Stimulated activated CD8-positive, alpha-beta memory T cell treated with anti-CD3 and anti-CD28 coated beads, Interleukin-12 subunit alpha, Interleukin-12 subunit beta, amount 100 ng/mL, for 1 hour (primary cell): ENCODE measurements at regions not wholly inside any gene's neighbourhood (a gene's known extent, or its start where the extent isn't known, plus 50 kb on each side); places are given as distances from the start of the nearest gene placed in this dataset.

Source experiments
- DNase-seq: peaks from one replicate; pipeline ENCODE4 v3.0.0-alpha.2; 2020; ENCODE audit warnings: low read depth

DNA sequence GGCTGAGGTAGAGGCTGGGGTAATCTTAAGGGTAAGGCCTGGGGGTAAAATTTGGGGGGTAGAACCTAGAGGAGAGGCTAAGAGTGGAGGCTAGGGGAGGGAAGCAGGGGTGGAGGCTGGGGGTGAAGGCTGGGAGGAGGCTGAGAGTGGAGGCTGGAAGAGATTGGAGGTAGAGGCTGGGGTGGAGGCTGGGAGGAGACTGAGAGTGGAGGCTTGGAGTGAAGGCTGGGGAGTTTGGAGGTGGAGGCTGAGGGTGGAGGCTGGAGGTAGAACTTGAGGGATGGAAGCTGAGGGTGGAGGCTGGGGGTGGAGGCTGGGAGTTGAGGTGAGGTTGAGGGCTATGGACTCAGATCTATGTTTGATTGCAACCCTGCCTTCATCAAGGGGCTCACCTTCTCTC is 333.6 kb downstream of the C16orf95 start:
- DNase-seq, result no peak

DNA sequence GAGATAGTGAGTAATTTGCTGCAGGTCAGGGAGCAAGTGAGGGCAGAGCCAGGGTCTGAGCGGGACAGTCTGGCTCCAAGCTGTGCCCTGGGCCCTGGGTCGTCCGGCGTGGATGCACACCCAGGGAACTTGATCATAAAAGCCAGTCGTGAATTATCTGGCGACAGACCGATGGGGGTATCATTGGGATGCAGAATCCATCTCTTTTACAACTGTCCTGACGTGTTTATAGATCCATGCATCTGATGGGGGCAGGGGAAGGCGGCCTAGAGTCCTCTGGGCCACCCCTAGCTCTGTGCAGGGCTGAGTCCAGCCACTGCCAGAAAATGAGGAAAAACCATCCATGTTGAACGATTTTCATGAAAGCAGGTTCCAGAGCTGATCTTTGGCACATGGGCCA is 332.8 kb downstream of the C16orf95 start:
- no peak for DNase-seq

DNA sequence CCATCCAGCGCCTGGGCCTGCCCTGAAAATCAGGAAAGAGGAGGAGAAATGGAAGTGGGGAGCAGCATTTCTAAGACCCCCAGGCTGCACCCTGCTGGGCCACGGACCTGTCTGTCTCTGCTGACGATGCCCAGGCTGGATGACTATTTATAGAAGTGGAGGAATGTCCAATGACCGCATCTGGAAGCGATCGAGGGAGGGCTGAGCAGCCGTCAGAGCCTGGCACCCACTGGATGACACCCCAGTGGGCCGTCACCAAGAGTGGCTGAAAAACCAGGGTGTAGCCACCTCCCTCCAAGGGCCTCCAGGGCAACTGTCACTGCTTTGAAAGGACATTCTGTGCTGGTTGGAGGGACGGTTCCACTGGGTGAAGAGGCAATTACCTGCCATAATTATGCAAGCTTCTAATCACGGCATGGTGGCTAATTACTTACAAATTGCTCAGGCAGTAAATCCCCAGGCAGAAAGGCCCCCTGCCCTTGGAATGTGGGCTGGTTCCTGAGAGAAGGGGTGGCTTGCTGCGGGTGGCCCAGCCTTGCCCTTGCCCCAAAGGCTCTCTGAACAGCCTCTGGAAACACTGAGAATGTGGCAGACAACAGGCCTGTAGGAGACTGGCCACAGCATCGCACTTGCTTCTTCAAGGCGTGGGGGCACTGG is 332.1 kb downstream of the C16orf95 start:
- no peak for DNase-seq

DNA sequence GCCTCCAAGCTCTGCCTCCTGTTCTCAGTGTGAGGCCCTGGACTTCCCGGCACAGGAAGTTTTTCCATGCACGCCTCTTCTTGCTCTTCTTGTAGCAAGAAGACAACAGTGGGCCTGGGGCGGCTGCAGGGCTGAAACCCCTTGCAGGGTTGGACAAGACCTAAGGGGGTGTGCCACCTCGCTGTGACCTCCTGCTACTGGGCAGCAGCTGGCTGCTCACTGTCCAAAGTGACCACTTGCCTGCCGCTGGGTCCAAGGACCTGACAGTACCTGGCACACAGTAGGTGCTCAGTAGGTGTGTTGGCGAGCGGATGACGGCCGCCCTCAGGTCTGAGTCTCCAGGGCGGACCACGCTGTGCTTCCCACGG is 331.6 kb downstream of the C16orf95 start:
- DNase-seq, result no peak

DNA sequence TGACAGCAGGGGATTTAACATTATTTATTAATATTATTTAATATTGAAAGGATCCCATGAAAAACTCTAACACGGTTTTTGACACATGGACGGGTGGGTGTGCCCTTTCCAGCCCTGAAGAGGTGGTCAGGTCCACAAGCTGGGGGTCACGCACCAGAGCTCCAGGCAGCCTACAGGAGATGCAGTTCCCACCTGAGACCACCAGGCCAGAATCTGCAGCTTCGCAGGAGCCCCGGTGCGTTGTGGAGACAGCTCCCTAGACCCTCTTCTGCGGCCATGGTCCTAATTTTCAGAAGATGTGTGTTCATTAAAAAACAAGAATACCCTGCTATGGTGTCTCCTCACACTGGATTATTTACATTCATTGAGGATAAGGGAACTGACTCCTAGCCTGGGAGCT is 331.1 kb downstream of the C16orf95 start:
- no peak for DNase-seq

DNA sequence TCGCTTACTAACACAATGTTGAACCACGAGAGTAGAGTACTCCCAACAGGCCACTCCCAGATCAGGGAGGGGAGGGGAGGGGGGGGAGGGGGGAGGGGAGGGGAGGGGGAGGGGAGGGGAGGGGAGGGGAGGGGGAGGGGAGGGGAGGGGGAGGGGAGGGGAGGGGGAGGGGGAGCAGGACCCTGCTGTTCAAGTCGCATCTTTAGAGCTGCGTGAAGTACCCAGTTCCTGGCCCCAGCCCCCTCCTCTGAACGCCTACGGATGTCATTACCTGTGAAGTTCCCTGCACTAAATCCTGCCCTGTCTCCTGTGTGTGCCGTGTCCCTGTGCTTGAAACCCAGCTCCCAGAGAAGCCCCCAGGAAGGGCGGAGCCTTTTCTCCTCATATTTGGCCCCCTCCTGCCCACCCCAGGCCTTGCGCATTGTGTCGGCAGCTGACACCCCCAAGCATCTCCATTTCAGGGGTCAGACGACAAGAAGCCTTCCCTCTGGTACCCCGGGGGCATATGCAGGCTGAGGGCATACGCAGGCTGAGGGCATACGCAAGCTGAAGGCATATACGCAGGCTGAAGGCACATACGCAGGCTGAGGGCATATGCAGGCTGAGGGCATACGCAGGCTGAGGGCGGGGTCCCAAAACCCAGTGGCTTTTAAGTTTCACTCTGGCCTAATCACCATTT is 330.2 kb downstream of the C16orf95 start:
- no peak for DNase-seq

DNA sequence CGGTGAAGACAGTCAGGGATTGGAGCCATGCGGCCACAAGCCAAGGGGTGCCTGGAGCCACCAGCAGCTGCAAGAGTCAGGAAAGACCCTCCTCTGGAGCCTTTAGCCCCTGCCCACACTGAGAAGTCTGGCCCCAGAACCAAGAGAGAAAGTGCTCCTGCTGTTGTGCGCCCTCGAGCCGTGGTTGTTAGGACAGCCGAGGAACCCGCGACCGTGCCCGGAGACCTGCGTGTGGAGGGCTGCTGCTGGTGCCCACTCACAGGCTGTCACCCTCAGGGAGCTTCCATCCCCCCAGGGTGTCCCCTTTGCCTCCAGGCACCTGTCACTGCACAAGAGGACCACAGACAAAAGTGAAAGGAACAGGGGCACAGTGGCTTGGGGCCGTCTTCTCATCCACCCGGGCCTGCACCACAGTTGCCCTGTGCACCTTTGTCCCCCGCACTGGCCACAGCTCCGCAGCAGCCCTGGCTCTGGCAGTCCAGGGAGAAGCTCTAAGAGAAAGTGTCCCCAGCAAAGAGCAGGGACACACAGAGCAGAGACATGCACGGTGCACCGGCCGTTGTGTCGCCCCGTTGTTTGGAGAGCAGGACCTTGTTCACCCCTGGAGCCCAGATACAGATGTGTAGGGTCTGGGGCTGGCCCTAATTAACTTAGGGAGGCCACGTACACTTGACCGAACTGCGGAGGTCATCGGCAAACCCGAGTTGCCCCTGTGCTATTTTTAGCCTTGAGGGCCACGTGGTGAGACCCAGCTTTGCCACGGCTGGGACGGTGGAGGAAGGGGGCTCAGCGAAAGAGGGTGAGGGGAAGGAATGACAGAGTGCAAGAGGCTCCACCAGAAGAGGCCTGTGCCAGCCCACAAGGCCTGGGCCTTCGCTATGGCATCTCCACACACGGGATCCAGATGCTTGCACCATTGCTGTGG is 329.2 kb downstream of the C16orf95 start:
- DNase-seq, result no peak

DNA sequence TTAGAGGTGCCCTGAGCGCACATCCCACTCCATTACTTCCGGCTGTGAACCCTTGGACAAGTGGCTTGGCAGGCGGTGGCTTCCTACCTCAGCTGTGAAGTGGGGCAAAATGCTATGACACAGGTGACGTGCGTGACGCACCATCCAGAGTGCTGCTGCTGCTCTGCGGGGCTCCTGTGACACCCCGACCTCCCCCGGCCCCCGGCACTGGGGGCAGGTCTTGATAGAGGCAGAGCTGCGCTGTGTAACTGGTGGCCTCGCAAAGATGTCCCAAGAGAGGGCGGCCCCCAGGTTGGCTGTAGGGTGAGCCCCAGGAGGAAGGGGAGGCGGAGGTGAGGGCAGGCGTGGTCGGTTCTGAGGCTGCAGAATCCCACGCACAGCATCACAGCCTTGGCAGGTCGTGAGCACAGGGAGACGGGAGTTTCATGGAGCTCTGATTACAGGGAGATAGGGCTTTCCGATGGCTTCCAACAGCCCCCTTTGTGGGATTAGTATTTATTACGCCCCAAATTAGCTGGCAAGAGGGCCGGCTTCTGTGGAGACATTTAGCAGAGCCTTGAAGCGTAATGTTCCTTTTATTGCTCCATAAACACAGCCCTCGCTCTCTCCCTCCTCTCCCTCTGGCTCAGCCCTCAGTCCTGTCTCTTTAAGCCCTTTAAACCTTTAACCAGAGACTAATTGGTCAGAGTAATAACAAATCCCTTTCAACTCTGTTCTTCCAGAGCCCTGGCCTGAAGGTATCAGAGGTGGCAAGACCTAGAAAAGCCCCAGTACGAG is 328.1 kb downstream of the C16orf95 start:
- no peak for DNase-seq

DNA sequence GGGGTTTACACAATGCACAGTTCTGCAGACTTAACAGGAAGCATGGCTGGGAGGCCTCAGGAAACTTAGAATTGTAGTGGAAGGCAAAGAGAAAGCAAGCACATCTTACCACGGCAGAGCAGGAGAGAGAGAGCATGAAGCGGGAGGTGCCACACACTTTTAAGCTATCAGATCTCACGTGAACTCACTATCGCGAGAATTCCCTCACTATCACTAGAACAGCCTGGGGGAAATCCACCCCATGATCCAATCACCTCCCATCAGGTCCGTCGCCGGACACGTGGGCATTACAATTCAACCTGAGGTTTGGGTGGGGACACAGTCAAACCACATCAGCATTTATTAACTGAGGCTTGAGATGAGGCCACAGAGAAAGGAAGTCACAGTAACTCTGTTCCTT is 326.7 kb downstream of the C16orf95 start:
- no peak for DNase-seq

DNA sequence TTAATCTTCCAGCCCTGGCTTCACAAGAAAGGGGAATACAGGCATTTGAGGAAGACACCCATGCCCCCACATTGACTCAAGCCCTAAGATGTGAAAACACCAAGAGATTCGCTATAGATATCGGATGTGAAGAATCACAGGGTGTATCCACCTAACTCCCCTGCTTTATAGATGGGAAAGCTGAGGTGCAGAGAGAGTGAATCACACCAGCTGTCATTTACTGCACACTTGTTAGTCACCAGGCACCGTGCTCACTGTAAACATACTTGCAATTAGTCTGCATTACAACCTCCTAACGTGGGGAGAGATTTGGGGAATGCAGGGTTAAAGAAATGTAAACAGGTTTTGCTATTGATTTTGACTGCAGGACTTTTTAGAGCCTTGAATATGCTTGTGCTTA is 325.5 kb downstream of the C16orf95 start:
- DNase-seq, result no peak

DNA sequence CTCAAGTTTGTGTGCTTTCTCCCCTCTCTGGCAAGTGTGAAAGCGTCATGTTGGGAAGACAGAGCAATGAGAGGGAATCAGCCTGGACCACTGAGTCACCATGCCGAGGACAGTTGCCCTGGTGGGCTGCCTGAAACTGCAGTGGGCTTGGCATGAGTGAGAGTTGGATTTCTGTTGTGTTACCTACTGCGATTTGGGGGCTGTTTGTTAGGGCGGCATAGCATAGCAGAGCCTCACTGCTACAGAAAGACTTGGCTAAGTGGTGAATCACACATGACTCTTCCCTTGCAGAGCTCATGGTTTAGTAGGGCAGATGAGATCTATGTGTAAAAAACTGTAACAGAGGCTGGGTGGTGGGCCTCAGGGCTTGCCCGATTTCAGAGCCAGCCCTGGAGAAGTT is 324.6 kb downstream of the C16orf95 start:
- DNase-seq, result no peak

DNA sequence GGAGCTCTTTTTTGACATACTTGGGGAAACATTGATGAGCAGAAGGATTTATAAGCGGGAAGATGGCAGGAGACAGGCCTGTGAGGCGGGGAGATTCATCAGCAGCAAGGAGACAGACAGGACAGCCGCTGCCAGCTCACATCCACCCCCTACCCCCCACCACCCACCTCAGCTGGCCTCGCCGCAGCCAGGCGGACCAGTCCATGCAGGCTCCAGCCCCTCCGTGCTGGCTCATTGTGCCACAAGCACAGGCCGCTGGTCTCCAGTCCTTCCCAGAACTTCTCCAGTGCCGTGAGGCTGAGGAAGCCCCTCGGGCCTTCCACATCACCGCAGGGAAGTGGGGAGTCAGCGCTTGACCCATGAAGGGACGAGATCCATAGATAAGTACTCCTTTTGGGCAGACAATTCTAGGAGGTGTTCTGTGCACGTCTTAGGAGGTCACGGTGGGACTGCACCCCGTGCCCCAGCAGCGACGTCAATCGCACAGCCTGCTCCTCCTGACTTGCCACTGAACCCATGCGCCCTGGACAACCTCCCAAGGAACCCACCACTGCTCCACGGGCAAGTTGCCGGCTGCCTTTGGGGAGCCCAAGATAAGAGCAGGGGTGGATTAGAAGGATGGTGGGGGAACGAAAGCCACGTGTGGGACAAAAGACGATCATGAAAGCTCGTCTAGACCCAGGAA is 323.6 kb downstream of the C16orf95 start:
- no peak for DNase-seq

DNA sequence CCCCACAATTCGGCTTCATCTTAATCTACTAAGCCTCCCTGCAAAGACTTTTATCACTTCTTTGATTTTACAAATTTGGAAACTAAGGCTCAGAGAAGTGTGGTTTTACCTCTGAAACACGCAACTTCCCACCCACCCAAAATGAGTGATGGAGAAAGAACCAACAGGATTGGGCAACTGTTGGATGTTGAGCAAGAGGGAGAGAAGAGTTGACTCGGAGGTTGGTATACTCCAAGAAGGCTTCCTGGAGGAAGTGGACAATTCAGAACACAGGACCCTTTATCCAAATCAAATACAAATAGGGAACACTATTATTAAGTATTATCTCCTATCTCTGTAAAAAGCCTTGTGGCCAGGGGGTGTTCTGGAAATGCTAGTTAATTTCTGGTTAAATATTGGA is 323.0 kb downstream of the C16orf95 start:
- DNase-seq, result no peak

DNA sequence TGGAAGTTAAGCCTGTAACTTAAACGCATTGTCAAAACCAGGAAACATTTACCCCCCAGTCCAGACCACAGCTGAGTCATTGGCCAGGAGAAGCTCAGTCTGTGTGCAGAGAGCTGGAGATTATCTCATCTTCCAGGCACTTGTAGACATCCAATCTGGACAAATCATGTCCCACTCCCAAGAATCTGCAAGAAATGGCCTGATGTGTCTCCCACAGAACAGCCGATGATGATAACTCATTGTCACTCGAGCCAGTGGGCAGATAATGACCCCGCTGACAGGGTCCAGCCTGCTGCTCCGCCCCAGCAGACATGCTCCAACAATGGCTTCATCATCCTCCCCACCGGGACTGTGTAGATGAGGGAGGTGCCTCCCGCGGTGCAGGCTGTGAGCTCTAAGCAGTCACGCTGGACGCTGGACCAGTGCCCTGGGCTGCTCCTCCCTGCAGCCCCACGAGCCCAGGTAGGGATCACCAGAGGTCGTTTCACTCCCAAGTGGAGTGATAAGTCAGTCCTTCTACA is 322.5 kb downstream of the C16orf95 start:
- DNase-seq, result no peak

DNA sequence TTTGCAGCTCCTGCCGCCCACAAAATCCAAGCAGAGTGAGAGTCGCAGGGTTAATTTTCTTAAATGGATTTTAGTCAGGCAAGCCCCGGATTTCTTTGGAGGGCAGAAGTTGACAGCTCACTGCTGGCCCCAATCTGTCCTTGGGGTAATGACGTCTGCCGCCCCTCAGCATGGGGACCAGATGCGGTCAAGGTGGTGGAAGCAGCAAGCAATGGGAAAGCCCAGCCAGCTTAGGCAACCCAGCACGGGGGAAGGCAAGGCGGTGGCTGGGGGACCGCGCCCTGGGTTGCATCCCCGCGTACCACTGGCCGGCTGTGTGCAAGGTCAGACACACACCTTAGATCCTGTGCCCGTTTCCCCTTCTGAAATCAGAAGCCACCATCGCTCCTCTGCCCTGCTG is 321.7 kb downstream of the C16orf95 start:
- DNase-seq, result no peak

DNA sequence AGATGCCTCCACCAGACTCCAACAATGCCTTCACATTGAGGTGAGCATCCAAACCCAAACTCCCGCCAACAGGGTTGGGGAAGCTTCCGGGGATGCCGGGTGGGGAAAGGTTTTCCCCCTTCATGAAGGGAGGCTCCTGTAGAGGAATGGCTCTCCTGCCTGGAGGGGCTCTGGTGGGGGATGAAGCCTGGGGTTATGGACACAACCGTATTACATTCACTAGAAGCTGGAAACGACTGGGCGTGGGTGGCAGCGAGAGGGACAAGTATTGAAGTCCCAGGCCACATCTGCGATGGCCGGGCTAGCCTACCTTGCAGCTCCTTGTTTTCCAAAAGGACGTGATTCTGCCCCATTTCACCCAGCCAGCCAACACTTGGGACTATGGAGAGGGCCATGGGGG is 321.1 kb downstream of the C16orf95 start:
- no peak for DNase-seq

DNA sequence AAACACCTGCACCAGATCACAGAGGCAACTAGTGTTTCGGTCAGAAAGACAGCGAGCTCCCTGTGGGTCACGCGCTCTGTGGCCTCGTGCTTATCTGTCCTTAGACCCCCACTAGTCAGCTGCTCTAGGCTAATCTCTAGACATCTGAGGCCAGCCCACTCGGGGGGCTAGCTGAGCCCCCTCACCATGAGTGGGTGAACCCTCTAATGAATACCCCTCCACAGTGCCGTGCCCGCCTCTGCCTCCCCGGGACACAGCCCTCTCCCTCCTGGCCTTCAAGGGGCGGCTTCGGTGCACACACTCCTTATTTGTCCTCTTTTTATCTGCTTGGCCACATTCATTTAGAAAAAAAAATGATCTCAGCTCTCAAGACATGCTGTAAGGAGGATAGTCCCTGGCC is 320.1 kb downstream of the C16orf95 start:
- DNase-seq, result no peak

DNA sequence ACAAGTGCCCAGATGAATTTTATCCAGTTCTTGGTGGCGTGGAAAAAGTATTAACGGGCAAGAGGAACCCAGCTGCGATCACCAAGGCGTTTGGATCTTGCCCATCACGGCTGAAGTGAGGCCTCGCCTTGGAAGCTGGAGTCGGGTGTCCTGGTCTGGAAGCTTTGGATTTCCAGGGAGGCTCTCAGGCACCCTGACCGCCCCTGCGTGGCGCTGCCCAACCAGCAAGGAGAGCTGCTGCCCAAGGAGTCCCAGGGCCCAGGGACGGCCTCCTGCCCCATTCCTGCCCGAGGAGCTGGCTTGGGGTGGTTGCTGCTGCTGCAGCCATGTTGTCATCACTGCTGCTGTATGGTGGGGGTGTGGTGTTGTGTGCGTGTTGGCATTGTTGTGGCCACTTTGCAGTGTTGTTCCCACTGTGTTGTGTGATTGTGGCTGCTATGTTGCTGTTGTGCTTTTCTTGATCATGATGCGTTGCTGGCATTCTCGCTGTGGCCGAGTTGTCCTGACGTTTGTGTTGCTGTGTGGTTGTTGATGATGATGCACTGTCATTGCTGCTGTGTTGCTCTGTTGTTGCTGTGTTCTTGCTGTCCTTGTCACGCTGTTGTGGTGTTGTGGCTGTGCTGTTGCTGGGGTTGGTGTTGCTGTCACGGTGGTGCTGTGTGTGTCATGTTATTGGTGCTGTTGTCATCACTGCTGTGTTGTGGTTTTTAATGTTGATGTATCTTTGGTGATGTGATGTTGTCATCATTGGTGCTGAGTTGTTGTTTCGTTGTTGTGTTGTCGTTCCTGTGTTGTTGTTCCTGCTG is 318.8 kb downstream of the C16orf95 start:
- DNase-seq, result no peak

DNA sequence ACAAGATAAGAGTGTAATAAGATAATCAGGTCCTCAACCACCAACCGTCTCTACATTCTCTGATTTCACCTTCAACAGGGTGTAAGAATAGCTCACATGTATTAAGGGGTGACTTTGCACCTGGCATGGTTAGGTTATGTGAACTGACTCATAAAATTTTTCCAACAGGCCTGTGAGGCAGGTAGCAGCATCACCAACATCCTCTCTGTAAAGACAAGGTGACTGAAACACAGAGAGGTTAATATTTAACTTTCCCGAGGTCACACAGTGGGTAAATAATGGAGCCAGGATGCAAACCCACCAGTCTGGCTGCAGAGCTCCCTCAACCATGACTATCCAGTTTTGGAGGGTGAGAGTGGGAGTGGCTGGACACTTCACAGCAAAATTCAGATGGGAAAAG is 317.2 kb downstream of the C16orf95 start:
- DNase-seq, result no peak

DNA sequence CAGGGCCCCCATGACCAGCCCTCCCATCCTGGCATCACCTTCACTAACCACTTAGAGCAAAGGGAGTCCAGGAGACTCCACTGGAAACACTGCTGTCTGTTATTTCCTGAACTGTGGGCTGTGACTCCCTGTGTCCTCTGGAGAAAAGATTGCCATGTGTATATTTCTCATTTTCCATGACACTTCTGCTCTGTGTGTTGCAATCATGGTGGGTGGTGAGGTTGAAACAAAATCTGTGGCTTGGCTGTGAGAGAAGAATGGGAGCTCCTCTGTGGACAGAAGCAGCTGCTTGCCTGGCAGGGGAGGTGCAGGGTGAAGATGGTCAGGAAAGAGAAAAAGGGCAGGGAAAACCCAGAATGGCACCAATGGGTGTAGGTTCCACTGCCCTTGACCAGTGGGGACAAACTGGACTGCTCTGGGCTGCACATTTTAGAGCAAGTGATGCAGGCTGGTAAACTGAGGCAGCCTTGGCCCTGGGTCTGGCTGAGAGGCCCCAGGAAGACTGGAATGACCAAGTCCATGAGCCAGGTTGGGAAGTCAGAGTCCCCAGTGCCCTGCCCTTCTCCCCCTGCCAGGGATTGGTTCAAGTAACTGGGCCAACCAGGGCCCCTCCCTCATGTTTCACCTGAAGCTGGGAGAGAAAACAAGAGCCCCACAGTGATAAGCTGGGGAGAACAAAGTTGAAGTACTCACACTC is 314.3 kb downstream of the C16orf95 start:
- no peak for DNase-seq
